HG03354 (cell line): ENCODE measurements at regions not wholly inside any gene's neighbourhood (a gene's known extent, or its start where the extent isn't known, plus 50 kb on each side); places are given as distances from the start of the nearest gene placed in this dataset.
"Not testable (repeated sequence)": the region's sequence is repeated elsewhere in the genome, so short reads cannot be mapped to it uniquely, and the experiment has no call there.

Experiments
- ATAC-seq: cut with Tn5 transposase; IDR thresholded peaks from one replicate; pipeline ENCODE4 v1.9.1; 2021; ENCODE audit warnings: mild to moderate bottlenecking; ENCODE audit not compliant: unreplicated experiment, poor library complexity, severe bottlenecking

- no peak for ATAC-seq
Measured at GRCh38 chr6:40889137-40889832, 149.7 kb downstream of the UNC5CL start.

- ATAC-seq = no peak
Measured at GRCh38 chr6:40888456-40888990, 150.5 kb downstream of the UNC5CL start.

- no peak for ATAC-seq
Measured at GRCh38 chr6:40887792-40888340, 151.2 kb downstream of the UNC5CL start.

- no peak for ATAC-seq
Measured at GRCh38 chr6:40887079-40887791, 151.8 kb downstream of the UNC5CL start.

- ATAC-seq = no peak
Measured at GRCh38 chr6:40885139-40885774, 153.8 kb downstream of the UNC5CL start.

- ATAC-seq = no peak
Measured at GRCh38 chr6:40882323-40882997, 156.6 kb downstream of the UNC5CL start.

GRCh38 chr6:40881501-40881900 is 157.5 kb downstream of the UNC5CL start:
- ATAC-seq = no peak

GRCh38 chr6:40880906-40881305 is 158.1 kb downstream of the UNC5CL start:
- no peak for ATAC-seq

- no peak for ATAC-seq
Measured at GRCh38 chr6:40879169-40879568, 159.9 kb downstream of the UNC5CL start.

- ATAC-seq = no peak
Measured at GRCh38 chr6:40877362-40877761, 161.7 kb downstream of the UNC5CL start.

GRCh38 chr6:40876336-40876735 is 162.7 kb downstream of the UNC5CL start:
- no peak for ATAC-seq

GRCh38 chr6:40874495-40874894 is 164.5 kb downstream of the UNC5CL start:
- ATAC-seq = no peak

GRCh38 chr6:40871424-40871823 is 167.6 kb downstream of the UNC5CL start:
- ATAC-seq = no peak

GRCh38 chr6:40868089-40868865 is 170.7 kb downstream of the UNC5CL start:
- not testable (repeated sequence) for ATAC-seq

- not testable (repeated sequence) for ATAC-seq
Measured at GRCh38 chr6:40867527-40867926, 171.5 kb downstream of the UNC5CL start.

- not testable (repeated sequence) for ATAC-seq
Measured at GRCh38 chr6:40865259-40865658, 173.8 kb downstream of the UNC5CL start.

GRCh38 chr6:40860443-40860842 is 178.6 kb downstream of the UNC5CL start:
- ATAC-seq = no peak

GRCh38 chr6:40856271-40856670 is 182.8 kb downstream of the UNC5CL start:
- no peak for ATAC-seq
